Caco-2 (cell line): ENCODE measurements at regions not wholly inside any gene's neighbourhood (a gene's known extent, or its start where the extent isn't known, plus 50 kb on each side); places are given as distances from the start of the nearest gene placed in this dataset.

Experiments
- BruUV-seq: library from RNA; stranded (reverse); fragments of 400-500 nt; replicated peaks from 2 replicates; lab custom pipeline; 2021; lab: Mats Ljungman, UMichigan
- CTCF ChIA-PET: fragments of 300-600 bp; sonication (Branson Sonifier 250); formaldehyde crosslinking; loops from one replicate; lab custom pipeline; 2022; ENCODE audit warnings: antibody characterized with exemption; lab: Charles Lee
- POLR2A ChIA-PET: fragments of 300-600 bp; sonication (Branson Sonifier 250); formaldehyde crosslinking; loops from one replicate; lab custom pipeline; 2022; ENCODE audit warnings: antibody characterized with exemption; lab: Charles Lee
- DNase-seq, 2 experiments: peaks; one replicate each; pipeline versions ENCODE4 v3.0.0 to v3.0.0-alpha.2; 2020 to 2022
- H3K27me3 ChIP-seq: replicated peaks from 2 replicates; pipeline ENCODE4 v1.6.0; 2011; ENCODE audit warnings: low read length; ENCODE audit not compliant: control insufficient read depth, insufficient read depth
- H3K36me3 ChIP-seq: 2 replicates; pipeline ENCODE4 v1.5.1; 2011; ENCODE audit warnings: low read length; ENCODE audit not compliant: control insufficient read depth, insufficient read depth
- H3K4me1 ChIP-seq: fragments of 250-450 bp; sonication (Bioruptor Pico); 2 replicates; pipeline ENCODE4 v1.5.1; 2020; ENCODE audit warnings: mild to moderate bottlenecking
- H3K4me3 ChIP-seq: 2 replicates; pipeline ENCODE4 v1.5.1; 2011; ENCODE audit warnings: low read depth, mild to moderate bottlenecking, control low read depth, low read length
- H3K9me3 ChIP-seq: fragments of 250-450 bp; sonication (Bioruptor Pico); 2 replicates; pipeline ENCODE4 v1.5.1; 2020; ENCODE audit warnings: mild to moderate bottlenecking, moderate library complexity
- H3K27ac Mint-ChIP-seq: one replicate; pipeline ENCODE4 v1.8.0; 2022; ENCODE audit warnings: mixed read lengths; ENCODE audit not compliant: unreplicated experiment
- H3K27me3 Mint-ChIP-seq: one replicate; pipeline ENCODE4 v1.8.0; 2022; ENCODE audit warnings: mixed read lengths; ENCODE audit not compliant: insufficient read depth, unreplicated experiment
- H3K36me3 Mint-ChIP-seq: one replicate; pipeline ENCODE4 v1.8.0; 2022; ENCODE audit warnings: mild to moderate bottlenecking, mixed read lengths; ENCODE audit not compliant: insufficient read depth, unreplicated experiment
- H3K4me1 Mint-ChIP-seq: one replicate; pipeline ENCODE4 v1.8.0; 2022; ENCODE audit warnings: low read depth, mixed read lengths; ENCODE audit not compliant: unreplicated experiment
- H3K4me3 Mint-ChIP-seq: one replicate; pipeline ENCODE4 v1.8.0; 2022; ENCODE audit warnings: mild to moderate bottlenecking, moderate library complexity, mixed read lengths; ENCODE audit not compliant: unreplicated experiment
- H3K9me3 Mint-ChIP-seq: one replicate; pipeline ENCODE4 v1.8.0; 2022; ENCODE audit warnings: mixed read lengths; ENCODE audit not compliant: unreplicated experiment
- intact Hi-C: fragments of 100-400 bp; cut with micrococcal nuclease; formaldehyde crosslinking; loops from one replicate; pipeline ENCODE4 v1.10.0; 2022; ENCODE audit not compliant: unreplicated experiment
- TF ChIP-seq, protein P1 (sequence below), 2 experiments: fragments of 200-600 bp in 1 of 2; IDR thresholded peaks; 1 replicate in 1 of 2; 2 replicates in 1 of 2; pipeline versions ENCODE4 v1.5.1 to v1.8.0; 2011 to 2022; ENCODE audit warnings: antibody characterized with exemption in 1 of 2, control low read depth in 1 of 2, inconsistent platforms in 1 of 2, low read depth in 1 of 2, low read length in 1 of 2, mild to moderate bottlenecking in 1 of 2, moderate library complexity in 1 of 2; ENCODE audit not compliant: insufficient read depth in 1 of 2, severe bottlenecking in 1 of 2, unreplicated experiment in 1 of 2

DNA sequence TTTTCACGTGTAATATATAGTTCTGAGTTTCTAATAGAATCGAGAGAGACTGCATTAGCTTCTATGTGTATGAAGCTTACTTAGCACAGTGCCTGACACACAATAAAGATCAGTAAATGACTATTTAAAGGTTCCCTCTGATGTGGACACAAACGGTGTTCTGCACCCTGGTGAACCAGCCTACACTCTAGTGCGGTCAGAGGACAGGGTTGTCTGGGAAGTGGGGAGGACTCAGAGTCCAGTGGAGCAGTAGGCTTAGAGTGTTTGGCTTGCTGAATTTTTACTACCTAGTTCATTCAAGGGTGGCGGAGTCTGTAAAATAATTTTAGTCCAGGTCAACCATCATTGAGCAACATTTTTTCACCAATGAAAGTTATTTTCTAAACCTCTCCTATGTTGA lies 77.8 kb downstream of the DIPK2A start:
- no peaks in the 10 kb centered on the region for H3K36me3 Mint-ChIP-seq
- H3K9me3 Mint-ChIP-seq: no peaks in the 10 kb centered on the region
- Histone ChIP-seq H3K9me3 (no peaks in the 10 kb centered on the region), H3K4me3 (no peak overlapping the region), H3K4me1 (no peaks in the 10 kb centered on the region), H3K36me3 (no peaks in the 10 kb centered on the region), H3K27me3 (no peaks in the 10 kb centered on the region)
- intact Hi-C loops: no loop called here
- no peaks in the 10 kb centered on the region for H3K4me1 Mint-ChIP-seq
- no peaks in the 10 kb centered on the region for H3K27me3 Mint-ChIP-seq
- H3K27ac Mint-ChIP-seq: no peak overlapping the region
- no peak for DNase-seq
- CTCF ChIA-PET: no interaction called here
- POLR2A ChIA-PET: no interaction called here
- BruUV-seq: no TSS peak
- TF ChIP-seq, protein P1, sequence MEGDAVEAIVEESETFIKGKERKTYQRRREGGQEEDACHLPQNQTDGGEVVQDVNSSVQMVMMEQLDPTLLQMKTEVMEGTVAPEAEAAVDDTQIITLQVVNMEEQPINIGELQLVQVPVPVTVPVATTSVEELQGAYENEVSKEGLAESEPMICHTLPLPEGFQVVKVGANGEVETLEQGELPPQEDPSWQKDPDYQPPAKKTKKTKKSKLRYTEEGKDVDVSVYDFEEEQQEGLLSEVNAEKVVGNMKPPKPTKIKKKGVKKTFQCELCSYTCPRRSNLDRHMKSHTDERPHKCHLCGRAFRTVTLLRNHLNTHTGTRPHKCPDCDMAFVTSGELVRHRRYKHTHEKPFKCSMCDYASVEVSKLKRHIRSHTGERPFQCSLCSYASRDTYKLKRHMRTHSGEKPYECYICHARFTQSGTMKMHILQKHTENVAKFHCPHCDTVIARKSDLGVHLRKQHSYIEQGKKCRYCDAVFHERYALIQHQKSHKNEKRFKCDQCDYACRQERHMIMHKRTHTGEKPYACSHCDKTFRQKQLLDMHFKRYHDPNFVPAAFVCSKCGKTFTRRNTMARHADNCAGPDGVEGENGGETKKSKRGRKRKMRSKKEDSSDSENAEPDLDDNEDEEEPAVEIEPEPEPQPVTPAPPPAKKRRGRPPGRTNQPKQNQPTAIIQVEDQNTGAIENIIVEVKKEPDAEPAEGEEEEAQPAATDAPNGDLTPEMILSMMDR (IDR thresholded peaks at IDR 0.05; ENCODE audit: insufficient read depth in 1 of 2, low read depth in 1 of 2, low read length in 1 of 2, severe bottlenecking in 1 of 2, unreplicated experiment in 1 of 2): no peak
- H3K4me3 Mint-ChIP-seq: no peak overlapping the region

DNA sequence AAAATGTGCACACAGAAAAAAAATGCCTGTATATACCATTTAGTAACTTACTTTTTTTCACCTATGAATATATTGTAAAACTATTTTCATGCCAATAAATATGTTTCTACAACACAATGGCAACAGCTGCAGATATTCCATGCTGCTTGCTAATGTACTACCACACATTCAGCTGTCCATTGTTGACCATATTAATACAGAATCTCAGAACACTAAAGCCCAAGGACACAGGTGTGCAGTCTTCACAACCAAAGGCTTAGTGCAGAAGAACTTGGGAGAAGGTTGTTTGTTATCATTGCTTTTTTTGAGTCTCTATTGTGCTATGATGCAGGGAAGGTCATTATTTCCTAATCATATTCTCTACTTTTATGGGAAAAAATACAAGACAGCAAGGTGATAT lies 79.6 kb downstream of the DIPK2A start:
- Histone ChIP-seq H3K27me3 (no peaks in the 10 kb centered on the region), H3K9me3 (no peaks in the 10 kb centered on the region), H3K36me3 (no peaks in the 10 kb centered on the region), H3K4me3 (no peak overlapping the region), H3K4me1 (no peaks in the 10 kb centered on the region)
- no TSS peak for BruUV-seq
- intact Hi-C loops: no loop called here
- no peak for DNase-seq
- no peaks in the 10 kb centered on the region for H3K4me1 Mint-ChIP-seq
- no peaks in the 10 kb centered on the region for H3K36me3 Mint-ChIP-seq
- no peak overlapping the region for H3K4me3 Mint-ChIP-seq
- CTCF ChIA-PET: no interaction called here
- H3K27ac Mint-ChIP-seq: no peak overlapping the region
- TF ChIP-seq, protein P1 (IDR thresholded peaks at IDR 0.05; ENCODE audit: insufficient read depth in 1 of 2, low read depth in 1 of 2, low read length in 1 of 2, severe bottlenecking in 1 of 2, unreplicated experiment in 1 of 2): no peak
- H3K9me3 Mint-ChIP-seq: no peaks in the 10 kb centered on the region
- POLR2A ChIA-PET: no interaction called here
- no peaks in the 10 kb centered on the region for H3K27me3 Mint-ChIP-seq

DNA sequence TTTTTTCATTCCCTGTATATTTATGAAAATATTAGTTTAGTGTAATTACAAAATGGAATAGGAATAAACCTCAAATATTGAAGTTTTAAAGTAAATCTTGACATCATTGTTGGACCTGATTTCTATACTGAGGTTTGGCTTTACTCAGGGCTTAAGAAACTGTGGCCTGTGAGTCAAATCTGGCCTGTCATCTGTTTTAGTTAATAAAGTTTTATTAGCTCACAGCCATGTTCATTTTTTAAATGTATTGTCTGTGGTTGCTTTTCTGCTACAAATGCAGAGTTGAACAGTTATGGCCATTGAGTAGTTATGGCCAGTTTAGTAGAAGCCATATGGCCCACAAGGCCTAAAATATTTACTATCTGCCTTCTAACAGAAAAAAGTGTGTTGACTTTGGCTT lies 80.7 kb downstream of the DIPK2A start:
- POLR2A ChIA-PET: no interaction called here
- CTCF ChIA-PET: no interaction called here

More for the DNA sequence above, 80.7 kb downstream of the DIPK2A start:
- no peaks in the 10 kb centered on the region for H3K4me1 Mint-ChIP-seq
- DNase-seq: no peak
- Histone ChIP-seq H3K36me3 (no peaks in the 10 kb centered on the region), H3K4me1 (no peaks in the 10 kb centered on the region), H3K9me3 (no peaks in the 10 kb centered on the region), H3K27me3 (no peaks in the 10 kb centered on the region), H3K4me3 (no peak overlapping the region)
- H3K36me3 Mint-ChIP-seq: no peaks in the 10 kb centered on the region
- H3K27ac Mint-ChIP-seq: no peak overlapping the region
- intact Hi-C loops: no loop called here
- no TSS peak for BruUV-seq
- TF ChIP-seq, protein P1 (IDR thresholded peaks at IDR 0.05; ENCODE audit: insufficient read depth in 1 of 2, low read depth in 1 of 2, low read length in 1 of 2, severe bottlenecking in 1 of 2, unreplicated experiment in 1 of 2): no peak
- no peaks in the 10 kb centered on the region for H3K9me3 Mint-ChIP-seq
- H3K27me3 Mint-ChIP-seq: no peaks in the 10 kb centered on the region
- no peak overlapping the region for H3K4me3 Mint-ChIP-seq
